HL-60 (cell line): ENCODE measurements at regions not wholly inside any gene's neighbourhood (a gene's known extent, or its start where the extent isn't known, plus 50 kb on each side); places are given as distances from the start of the nearest gene placed in this dataset.

Experiments
- CTCF ChIP-seq: IDR thresholded peaks from one replicate; pipeline ENCODE4 v1.5.1; 2011; ENCODE audit warnings: low read length, control low read depth, inconsistent platforms; ENCODE audit not compliant: insufficient read depth
- GABPA ChIP-seq: IDR thresholded peaks from 2 replicates; pipeline ENCODE4 v1.6.1; 2012; ENCODE audit warnings: low read depth
- POLR2AphosphoS5 ChIP-seq: IDR thresholded peaks from 2 replicates; pipeline ENCODE4 v1.6.1; 2012; ENCODE audit warnings: low read depth
- SPI1 ChIP-seq: IDR thresholded peaks from 2 replicates; pipeline ENCODE4 v1.6.1; 2012; ENCODE audit warnings: low read depth, mild to moderate bottlenecking, borderline replicate concordance
- TF ChIP-seq, protein P1 (sequence below): IDR thresholded peaks from 2 replicates; pipeline ENCODE4 v1.6.1; 2012; ENCODE audit warnings: low read depth; ENCODE audit not compliant: insufficient replicate concordance

- TF ChIP-seq POLR2AphosphoS5: no peak
- TF ChIP-seq CTCF: no peak
- TF ChIP-seq, protein P1, sequence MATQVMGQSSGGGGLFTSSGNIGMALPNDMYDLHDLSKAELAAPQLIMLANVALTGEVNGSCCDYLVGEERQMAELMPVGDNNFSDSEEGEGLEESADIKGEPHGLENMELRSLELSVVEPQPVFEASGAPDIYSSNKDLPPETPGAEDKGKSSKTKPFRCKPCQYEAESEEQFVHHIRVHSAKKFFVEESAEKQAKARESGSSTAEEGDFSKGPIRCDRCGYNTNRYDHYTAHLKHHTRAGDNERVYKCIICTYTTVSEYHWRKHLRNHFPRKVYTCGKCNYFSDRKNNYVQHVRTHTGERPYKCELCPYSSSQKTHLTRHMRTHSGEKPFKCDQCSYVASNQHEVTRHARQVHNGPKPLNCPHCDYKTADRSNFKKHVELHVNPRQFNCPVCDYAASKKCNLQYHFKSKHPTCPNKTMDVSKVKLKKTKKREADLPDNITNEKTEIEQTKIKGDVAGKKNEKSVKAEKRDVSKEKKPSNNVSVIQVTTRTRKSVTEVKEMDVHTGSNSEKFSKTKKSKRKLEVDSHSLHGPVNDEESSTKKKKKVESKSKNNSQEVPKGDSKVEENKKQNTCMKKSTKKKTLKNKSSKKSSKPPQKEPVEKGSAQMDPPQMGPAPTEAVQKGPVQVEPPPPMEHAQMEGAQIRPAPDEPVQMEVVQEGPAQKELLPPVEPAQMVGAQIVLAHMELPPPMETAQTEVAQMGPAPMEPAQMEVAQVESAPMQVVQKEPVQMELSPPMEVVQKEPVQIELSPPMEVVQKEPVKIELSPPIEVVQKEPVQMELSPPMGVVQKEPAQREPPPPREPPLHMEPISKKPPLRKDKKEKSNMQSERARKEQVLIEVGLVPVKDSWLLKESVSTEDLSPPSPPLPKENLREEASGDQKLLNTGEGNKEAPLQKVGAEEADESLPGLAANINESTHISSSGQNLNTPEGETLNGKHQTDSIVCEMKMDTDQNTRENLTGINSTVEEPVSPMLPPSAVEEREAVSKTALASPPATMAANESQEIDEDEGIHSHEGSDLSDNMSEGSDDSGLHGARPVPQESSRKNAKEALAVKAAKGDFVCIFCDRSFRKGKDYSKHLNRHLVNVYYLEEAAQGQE: no peak
- TF ChIP-seq GABPA: no peak
- no peak for TF ChIP-seq SPI1
Observed at GRCh38 chr5:135160036-135160675, 126.1 kb upstream of the PITX1 start.
